ENCODE measurements at regions not wholly inside any gene's neighbourhood (a gene's known extent, or its start where the extent isn't known, plus 50 kb on each side); places are given as distances from the start of the nearest gene placed in this dataset.

DNA sequence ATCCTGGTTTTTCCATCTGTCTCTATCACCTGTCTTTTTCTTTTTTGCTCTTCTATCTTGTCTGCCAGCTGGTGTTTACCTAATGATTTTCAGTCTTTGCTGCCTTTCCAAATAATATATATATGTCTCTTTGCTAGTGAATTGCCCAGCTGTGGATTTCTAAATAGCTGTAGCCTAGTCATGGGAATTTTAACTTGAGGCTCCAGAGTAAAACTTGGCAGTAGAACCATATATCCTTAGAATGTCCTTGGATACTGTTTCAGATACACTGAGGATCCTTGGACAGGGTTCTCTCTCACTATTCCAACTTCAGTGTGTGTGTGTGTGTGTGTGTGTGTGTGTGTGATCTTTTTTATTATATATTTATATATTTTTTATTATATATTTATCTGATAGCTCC, 2285.3 kb downstream of the LRRC4C start:
- ChIA-PET CTCF (no interaction called here), POLR2A (no interaction called here)
- DNase-seq (ENCODE audit: low spot score) (no peak), ATAC-seq (no peak)
- Mint-ChIP-seq H3K36me3 (peaks cover 34% of the 10 kb centered on the region), H3K4me1 (no peaks in the 10 kb centered on the region), H3K27ac (no peak overlapping the region), H3K9me3 (peaks cover 43% of the 10 kb centered on the region), H3K4me3 (no peak overlapping the region), H3K27me3 (ENCODE audit: low read depth) (no peaks in the 10 kb centered on the region; the same call in 1 of the 2 replicates)
- TF ChIP-seq ZNF263 (CRISPR knock-in tag; IDR thresholded peaks at IDR 0.05; ENCODE audit: low read depth) (no peak), IRF2 (CRISPR knock-in tag; IDR thresholded peaks at IDR 0.05; ENCODE audit: borderline replicate concordance, low read depth) (no peak), NR3C1 (CRISPR knock-in tag; conservative IDR thresholded peaks at IDR 0.05; ENCODE audit: low read depth) (no peak), TEAD1 (CRISPR knock-in tag; IDR thresholded peaks at IDR 0.05) (no peak), ZNF317 (CRISPR knock-in tag; IDR thresholded peaks at IDR 0.05; ENCODE audit: borderline replicate concordance, low read depth) (no peak), MLX (CRISPR knock-in tag; IDR thresholded peaks at IDR 0.05) (no peak), ZBTB21 (CRISPR knock-in tag; IDR thresholded peaks at IDR 0.05; ENCODE audit: borderline replicate concordance) (no peak), CREB1 (CRISPR knock-in tag; IDR thresholded peaks at IDR 0.05) (no peak), FOXP4 (CRISPR knock-in tag; IDR thresholded peaks at IDR 0.05) (no peak), ESRRA (CRISPR knock-in tag; IDR thresholded peaks at IDR 0.05; ENCODE audit: borderline replicate concordance) (no peak), MXD4 (CRISPR knock-in tag; IDR thresholded peaks at IDR 0.05; ENCODE audit: borderline replicate concordance) (no peak), CBFB (CRISPR knock-in tag; IDR thresholded peaks at IDR 0.05; ENCODE audit: low read depth) (no peak), GTF2I (CRISPR knock-in tag; conservative IDR thresholded peaks at IDR 0.05) (no peak), ELF4 (CRISPR knock-in tag; IDR thresholded peaks at IDR 0.05; ENCODE audit: low read depth) (no peak), JAZF1 (CRISPR knock-in tag; IDR thresholded peaks at IDR 0.05) (no peak)
- TF ChIP-seq, protein P1, sequence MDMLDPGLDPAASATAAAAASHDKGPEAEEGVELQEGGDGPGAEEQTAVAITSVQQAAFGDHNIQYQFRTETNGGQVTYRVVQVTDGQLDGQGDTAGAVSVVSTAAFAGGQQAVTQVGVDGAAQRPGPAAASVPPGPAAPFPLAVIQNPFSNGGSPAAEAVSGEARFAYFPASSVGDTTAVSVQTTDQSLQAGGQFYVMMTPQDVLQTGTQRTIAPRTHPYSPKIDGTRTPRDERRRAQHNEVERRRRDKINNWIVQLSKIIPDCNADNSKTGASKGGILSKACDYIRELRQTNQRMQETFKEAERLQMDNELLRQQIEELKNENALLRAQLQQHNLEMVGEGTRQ (CRISPR knock-in tag; IDR thresholded peaks at IDR 0.05), result no peak
- TF ChIP-seq, protein P2, sequence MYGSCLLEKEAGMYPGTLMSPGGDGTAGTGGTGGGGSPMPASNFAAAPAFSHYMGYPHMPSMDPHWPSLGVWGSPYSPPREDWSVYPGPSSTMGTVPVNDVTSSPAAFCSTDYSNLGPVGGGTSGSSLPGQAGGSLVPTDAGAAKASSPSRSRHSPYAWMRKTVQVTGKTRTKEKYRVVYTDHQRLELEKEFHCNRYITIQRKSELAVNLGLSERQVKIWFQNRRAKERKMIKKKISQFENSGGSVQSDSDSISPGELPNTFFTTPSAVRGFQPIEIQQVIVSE (CRISPR knock-in tag; IDR thresholded peaks at IDR 0.05; ENCODE audit: borderline replicate concordance), result no peak
- TF ChIP-seq, protein P3, sequence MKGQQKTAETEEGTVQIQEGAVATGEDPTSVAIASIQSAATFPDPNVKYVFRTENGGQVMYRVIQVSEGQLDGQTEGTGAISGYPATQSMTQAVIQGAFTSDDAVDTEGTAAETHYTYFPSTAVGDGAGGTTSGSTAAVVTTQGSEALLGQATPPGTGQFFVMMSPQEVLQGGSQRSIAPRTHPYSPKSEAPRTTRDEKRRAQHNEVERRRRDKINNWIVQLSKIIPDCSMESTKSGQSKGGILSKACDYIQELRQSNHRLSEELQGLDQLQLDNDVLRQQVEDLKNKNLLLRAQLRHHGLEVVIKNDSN (CRISPR knock-in tag; IDR thresholded peaks at IDR 0.05), result no peak
- TF ChIP-seq, protein P4, sequence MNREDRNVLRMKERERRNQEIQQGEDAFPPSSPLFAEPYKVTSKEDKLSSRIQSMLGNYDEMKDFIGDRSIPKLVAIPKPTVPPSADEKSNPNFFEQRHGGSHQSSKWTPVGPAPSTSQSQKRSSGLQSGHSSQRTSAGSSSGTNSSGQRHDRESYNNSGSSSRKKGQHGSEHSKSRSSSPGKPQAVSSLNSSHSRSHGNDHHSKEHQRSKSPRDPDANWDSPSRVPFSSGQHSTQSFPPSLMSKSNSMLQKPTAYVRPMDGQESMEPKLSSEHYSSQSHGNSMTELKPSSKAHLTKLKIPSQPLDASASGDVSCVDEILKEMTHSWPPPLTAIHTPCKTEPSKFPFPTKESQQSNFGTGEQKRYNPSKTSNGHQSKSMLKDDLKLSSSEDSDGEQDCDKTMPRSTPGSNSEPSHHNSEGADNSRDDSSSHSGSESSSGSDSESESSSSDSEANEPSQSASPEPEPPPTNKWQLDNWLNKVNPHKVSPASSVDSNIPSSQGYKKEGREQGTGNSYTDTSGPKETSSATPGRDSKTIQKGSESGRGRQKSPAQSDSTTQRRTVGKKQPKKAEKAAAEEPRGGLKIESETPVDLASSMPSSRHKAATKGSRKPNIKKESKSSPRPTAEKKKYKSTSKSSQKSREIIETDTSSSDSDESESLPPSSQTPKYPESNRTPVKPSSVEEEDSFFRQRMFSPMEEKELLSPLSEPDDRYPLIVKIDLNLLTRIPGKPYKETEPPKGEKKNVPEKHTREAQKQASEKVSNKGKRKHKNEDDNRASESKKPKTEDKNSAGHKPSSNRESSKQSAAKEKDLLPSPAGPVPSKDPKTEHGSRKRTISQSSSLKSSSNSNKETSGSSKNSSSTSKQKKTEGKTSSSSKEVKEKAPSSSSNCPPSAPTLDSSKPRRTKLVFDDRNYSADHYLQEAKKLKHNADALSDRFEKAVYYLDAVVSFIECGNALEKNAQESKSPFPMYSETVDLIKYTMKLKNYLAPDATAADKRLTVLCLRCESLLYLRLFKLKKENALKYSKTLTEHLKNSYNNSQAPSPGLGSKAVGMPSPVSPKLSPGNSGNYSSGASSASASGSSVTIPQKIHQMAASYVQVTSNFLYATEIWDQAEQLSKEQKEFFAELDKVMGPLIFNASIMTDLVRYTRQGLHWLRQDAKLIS (CRISPR knock-in tag; IDR thresholded peaks at IDR 0.05; ENCODE audit: borderline replicate concordance), result no peak

Measured in WTC11 (cell line).